ENCODE measurements at regions not wholly inside any gene's neighbourhood (a gene's known extent, or its start where the extent isn't known, plus 50 kb on each side); places are given as distances from the start of the nearest gene placed in this dataset.
A peak's percentile ranks its signal among the peaks of the same experiment; 100 is the strongest.

GRCh38 chr9:1458503-1458902, 408.3 kb downstream of the DMRT2 start:
- TF ChIP-seq ZNF274 (IDR thresholded peaks at IDR 0.05; ENCODE audit: low read depth, low read length) (no peak), SUZ12 (IDR thresholded peaks at IDR 0.05; ENCODE audit: extremely low read depth, insufficient read depth, insufficient read length) (no peak)
- Histone ChIP-seq H3K27me3 (ENCODE audit: insufficient read depth, insufficient read length) (no peaks in the 10 kb centered on the region), H3K4me1 (ENCODE audit: insufficient read depth, insufficient read length) (no peaks in the 10 kb centered on the region), H3K9me3 (ENCODE audit: insufficient read depth, low read length) (no peaks in the 10 kb centered on the region), H3K9ac (ENCODE audit: insufficient read length, low read depth) (no peak overlapping the region), H3K36me3 (ENCODE audit: insufficient read depth, insufficient read length, low read length) (no peaks in the 10 kb centered on the region), H3K4me3 (ENCODE audit: insufficient read length, low read depth) (no peak overlapping the region)
- DNase-seq (ENCODE audit: low read depth, low spot score) = no peak

- Histone ChIP-seq H3K4me3 (ENCODE audit: insufficient read length, low read depth) (no peak overlapping the region), H3K9me3 (ENCODE audit: insufficient read depth, low read length) (no peaks in the 10 kb centered on the region), H3K27me3 (ENCODE audit: insufficient read depth, insufficient read length) (no peaks in the 10 kb centered on the region), H3K4me1 (ENCODE audit: insufficient read depth, insufficient read length) (no peaks in the 10 kb centered on the region), H3K36me3 (ENCODE audit: insufficient read depth, insufficient read length, low read length) (no peaks in the 10 kb centered on the region), H3K9ac (ENCODE audit: insufficient read length, low read depth) (no peak overlapping the region)
- DNase-seq (ENCODE audit: low read depth, low spot score) = peak; percentile 22
- no peak for TF ChIP-seq SUZ12 (IDR thresholded peaks at IDR 0.05; ENCODE audit: extremely low read depth, insufficient read depth, insufficient read length)
- no peak for TF ChIP-seq YY1 (IDR thresholded peaks at IDR 0.05; ENCODE audit: insufficient read depth, insufficient read length)
- no peak for TF ChIP-seq ZNF274 (IDR thresholded peaks at IDR 0.05; ENCODE audit: low read depth, low read length)
Observed at GRCh38 chr9:1460143-1460769, 410.1 kb downstream of the DMRT2 start.

- H3K9me3 ChIP-seq (ENCODE audit: insufficient read depth, low read length) = no peaks in the 10 kb centered on the region
Observed at GRCh38 chr9:1461812-1462211, 411.7 kb downstream of the DMRT2 start.

DNA sequence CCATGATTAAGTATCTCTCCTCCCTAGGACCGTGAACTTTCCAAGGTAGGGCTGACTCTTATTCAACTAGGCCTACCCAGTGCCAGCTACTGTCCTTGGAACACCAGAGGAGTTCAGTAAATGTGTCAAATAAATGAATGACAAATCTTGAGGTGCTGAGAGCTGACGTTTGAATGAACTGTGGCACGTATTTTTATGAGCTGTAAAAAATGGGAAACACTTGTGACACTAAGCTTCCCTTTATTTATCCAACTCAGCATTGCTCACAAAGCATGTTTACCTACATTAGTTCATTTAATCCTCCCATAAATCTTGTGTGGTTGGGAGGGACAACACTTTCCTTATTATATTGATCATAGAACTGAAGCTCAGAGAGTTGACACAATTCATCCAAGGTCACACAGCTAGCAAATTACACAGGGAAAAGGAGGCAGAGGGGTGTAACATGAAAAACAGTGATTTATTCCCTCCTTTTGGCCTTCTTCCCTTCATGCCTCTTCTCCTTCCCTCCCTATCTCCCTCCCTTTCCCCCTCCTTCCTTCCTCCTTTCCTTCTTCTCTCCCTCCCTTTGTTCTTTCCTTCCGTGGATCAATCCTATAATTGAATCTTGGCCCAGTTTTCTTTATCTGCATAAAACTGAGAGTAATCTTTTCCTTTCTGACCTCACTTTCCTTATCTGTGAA, 412.6 kb downstream of the DMRT2 start:
- Histone ChIP-seq H3K36me3 (ENCODE audit: insufficient read depth, insufficient read length, low read length) (no peaks in the 10 kb centered on the region), H3K4me1 (ENCODE audit: insufficient read depth, insufficient read length) (no peaks in the 10 kb centered on the region), H3K4me3 (ENCODE audit: insufficient read length, low read depth) (no peak overlapping the region), H3K9me3 (ENCODE audit: insufficient read depth, low read length) (no peaks in the 10 kb centered on the region), H3K9ac (ENCODE audit: insufficient read length, low read depth) (no peak overlapping the region), H3K27me3 (ENCODE audit: insufficient read depth, insufficient read length) (no peaks in the 10 kb centered on the region)
- no peak for DNase-seq (ENCODE audit: low read depth, low spot score)
- TF ChIP-seq YY1 (IDR thresholded peaks at IDR 0.05; ENCODE audit: insufficient read depth, insufficient read length) (no peak), ZNF274 (IDR thresholded peaks at IDR 0.05; ENCODE audit: low read depth, low read length) (no peak), SUZ12 (IDR thresholded peaks at IDR 0.05; ENCODE audit: extremely low read depth, insufficient read depth, insufficient read length) (no peak)

More at GRCh38 chr9:1461812-1462211, 411.7 kb downstream of the DMRT2 start:
- H3K4me3 ChIP-seq (ENCODE audit: insufficient read length, low read depth) = no peak overlapping the region
- TF ChIP-seq SUZ12 (IDR thresholded peaks at IDR 0.05; ENCODE audit: extremely low read depth, insufficient read depth, insufficient read length) = no peak
- no peak for TF ChIP-seq ZNF274 (IDR thresholded peaks at IDR 0.05; ENCODE audit: low read depth, low read length)
- TF ChIP-seq YY1 (IDR thresholded peaks at IDR 0.05; ENCODE audit: insufficient read depth, insufficient read length) = no peak
- H3K9ac ChIP-seq (ENCODE audit: insufficient read length, low read depth) = no peak overlapping the region
- H3K36me3 ChIP-seq (ENCODE audit: insufficient read depth, insufficient read length, low read length) = no peaks in the 10 kb centered on the region
- no peaks in the 10 kb centered on the region for H3K4me1 ChIP-seq (ENCODE audit: insufficient read depth, insufficient read length)
- no peak for DNase-seq (ENCODE audit: low read depth, low spot score)
- no peaks in the 10 kb centered on the region for H3K27me3 ChIP-seq (ENCODE audit: insufficient read depth, insufficient read length)

DNA sequence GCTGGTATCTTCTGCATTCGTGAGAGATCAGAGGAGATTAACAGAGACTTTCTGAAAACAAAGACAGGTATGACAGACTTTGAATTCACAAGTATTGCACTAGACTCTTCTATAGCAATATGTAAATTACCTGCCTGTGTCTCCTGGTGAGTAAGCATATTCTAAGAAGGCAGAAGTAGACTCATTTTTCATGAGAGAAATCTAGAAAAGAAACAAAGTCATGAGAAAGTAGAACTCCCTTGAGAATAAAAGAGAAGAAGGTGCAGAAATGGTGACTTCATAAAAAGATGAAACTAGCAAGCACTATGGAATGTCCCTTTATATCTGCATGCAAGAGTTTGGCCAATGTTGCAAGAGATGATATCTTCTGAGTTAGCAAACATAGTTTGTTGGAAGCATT, 419.8 kb downstream of the DMRT2 start:
- Histone ChIP-seq H3K4me3 (ENCODE audit: insufficient read length, low read depth) (no peak overlapping the region), H3K9me3 (ENCODE audit: insufficient read depth, low read length) (no peaks in the 10 kb centered on the region), H3K4me1 (ENCODE audit: insufficient read depth, insufficient read length) (no peaks in the 10 kb centered on the region), H3K36me3 (ENCODE audit: insufficient read depth, insufficient read length, low read length) (no peaks in the 10 kb centered on the region), H3K27me3 (ENCODE audit: insufficient read depth, insufficient read length) (no peaks in the 10 kb centered on the region), H3K9ac (ENCODE audit: insufficient read length, low read depth) (no peak overlapping the region)
- TF ChIP-seq ZNF274 (IDR thresholded peaks at IDR 0.05; ENCODE audit: low read depth, low read length) = no peak
- TF ChIP-seq YY1 (IDR thresholded peaks at IDR 0.05; ENCODE audit: insufficient read depth, insufficient read length) = no peak
- TF ChIP-seq SUZ12 (IDR thresholded peaks at IDR 0.05; ENCODE audit: extremely low read depth, insufficient read depth, insufficient read length) = no peak
- DNase-seq (ENCODE audit: low read depth, low spot score) = no peak

GRCh38 chr9:1473956-1474634, 423.9 kb downstream of the DMRT2 start:
- Histone ChIP-seq H3K9me3 (ENCODE audit: insufficient read depth, low read length) (no peaks in the 10 kb centered on the region), H3K4me1 (ENCODE audit: insufficient read depth, insufficient read length) (no peaks in the 10 kb centered on the region), H3K4me3 (ENCODE audit: insufficient read length, low read depth) (no peak overlapping the region), H3K36me3 (ENCODE audit: insufficient read depth, insufficient read length, low read length) (no peaks in the 10 kb centered on the region), H3K9ac (ENCODE audit: insufficient read length, low read depth) (no peak overlapping the region), H3K27me3 (ENCODE audit: insufficient read depth, insufficient read length) (no peaks in the 10 kb centered on the region)
- TF ChIP-seq SUZ12 (IDR thresholded peaks at IDR 0.05; ENCODE audit: extremely low read depth, insufficient read depth, insufficient read length) (no peak), YY1 (IDR thresholded peaks at IDR 0.05; ENCODE audit: insufficient read depth, insufficient read length) (no peak), ZNF274 (IDR thresholded peaks at IDR 0.05; ENCODE audit: low read depth, low read length) (no peak)
- DNase-seq (ENCODE audit: low read depth, low spot score) = no peak

DNA sequence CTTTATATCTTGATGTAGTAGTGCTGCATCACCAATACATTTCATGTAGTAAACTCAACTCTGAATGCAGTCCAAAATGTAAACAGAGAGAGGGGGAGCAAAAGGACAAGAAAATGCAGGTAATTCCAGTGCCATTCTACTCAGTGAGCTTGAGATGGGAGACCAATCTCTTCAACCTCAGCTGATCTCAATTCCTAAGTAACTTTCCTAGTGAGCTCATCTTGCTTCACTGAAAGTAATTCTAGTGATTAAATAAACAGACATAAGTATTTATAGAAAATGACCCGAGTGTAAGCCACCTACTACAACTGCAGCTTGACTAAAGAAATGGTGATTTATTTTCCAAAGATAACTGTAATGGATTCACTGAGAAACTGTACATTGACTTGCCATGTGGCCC, 424.5 kb downstream of the DMRT2 start:
- Histone ChIP-seq H3K36me3 (ENCODE audit: insufficient read depth, insufficient read length, low read length) (no peaks in the 10 kb centered on the region), H3K4me3 (ENCODE audit: insufficient read length, low read depth) (no peak overlapping the region), H3K27me3 (ENCODE audit: insufficient read depth, insufficient read length) (no peaks in the 10 kb centered on the region), H3K4me1 (ENCODE audit: insufficient read depth, insufficient read length) (no peaks in the 10 kb centered on the region), H3K9ac (ENCODE audit: insufficient read length, low read depth) (no peak overlapping the region), H3K9me3 (ENCODE audit: insufficient read depth, low read length) (no peaks in the 10 kb centered on the region)
- TF ChIP-seq SUZ12 (IDR thresholded peaks at IDR 0.05; ENCODE audit: extremely low read depth, insufficient read depth, insufficient read length) = no peak
- no peak for TF ChIP-seq YY1 (IDR thresholded peaks at IDR 0.05; ENCODE audit: insufficient read depth, insufficient read length)
- no peak for TF ChIP-seq ZNF274 (IDR thresholded peaks at IDR 0.05; ENCODE audit: low read depth, low read length)
- DNase-seq (ENCODE audit: low read depth, low spot score) = no peak

All from NT2/D1 (cell line).